Putamen (tissue), 1 donor: ENCODE measurements at regions not wholly inside any gene's neighbourhood (a gene's known extent, or its start where the extent isn't known, plus 50 kb on each side); places are given as distances from the start of the nearest gene placed in this dataset.
"Not testable (repeated sequence)": the region's sequence is repeated elsewhere in the genome, so short reads cannot be mapped to it uniquely, and the experiment has no call there.

ENCODE experiments used
- DNase-seq: peaks from one replicate; pipeline ENCODE4 v3.0.0-alpha.2; 2016; ENCODE audit warnings: low spot score

DNA sequence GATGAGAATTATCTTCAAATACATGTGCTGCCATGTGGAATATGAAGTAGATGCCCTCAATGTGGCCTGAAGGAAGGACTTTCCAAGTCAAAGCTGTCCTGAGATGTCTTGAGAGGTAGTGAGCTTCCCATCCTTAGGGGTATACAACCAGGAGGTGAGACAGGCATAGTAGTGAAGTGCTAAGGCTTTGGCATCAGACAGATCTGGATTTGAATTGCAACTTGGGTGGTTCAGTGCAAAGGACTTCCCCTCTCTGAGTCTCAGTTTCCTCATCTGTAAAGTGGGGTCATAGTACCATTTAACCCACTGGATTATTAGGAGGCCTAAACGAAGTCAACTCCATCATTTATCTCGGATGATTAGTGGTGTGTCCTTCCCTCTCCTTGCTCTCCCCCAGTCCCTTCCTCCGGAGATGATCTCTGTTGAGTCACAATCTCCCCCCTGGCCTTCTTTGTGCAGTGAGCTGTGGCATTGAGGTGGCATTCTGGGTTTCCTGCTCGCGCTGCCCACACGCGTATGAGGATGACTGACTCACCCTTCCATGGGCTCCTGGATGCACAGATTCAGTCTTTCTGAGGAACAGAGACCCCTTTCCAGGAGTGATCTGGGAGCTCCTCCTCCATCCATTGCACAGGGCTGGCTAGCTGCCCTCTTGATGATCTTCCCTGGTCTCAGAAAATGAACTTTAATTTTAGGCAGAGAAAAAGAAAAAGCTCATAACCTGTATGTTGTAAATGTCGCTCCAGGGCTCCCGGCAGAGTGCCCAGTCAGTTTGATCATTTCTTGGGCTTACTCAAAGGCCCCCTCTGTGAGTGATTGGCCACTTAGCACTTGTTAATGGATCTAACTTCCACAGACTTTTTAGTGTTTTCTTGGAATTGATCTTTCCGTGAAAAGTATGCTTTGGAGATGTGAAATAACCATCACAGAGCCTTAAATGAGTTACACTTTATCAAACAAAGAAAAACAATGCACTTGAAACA is 354.6 kb downstream of the PTPRU start:
- DNase-seq: no peak

DNA sequence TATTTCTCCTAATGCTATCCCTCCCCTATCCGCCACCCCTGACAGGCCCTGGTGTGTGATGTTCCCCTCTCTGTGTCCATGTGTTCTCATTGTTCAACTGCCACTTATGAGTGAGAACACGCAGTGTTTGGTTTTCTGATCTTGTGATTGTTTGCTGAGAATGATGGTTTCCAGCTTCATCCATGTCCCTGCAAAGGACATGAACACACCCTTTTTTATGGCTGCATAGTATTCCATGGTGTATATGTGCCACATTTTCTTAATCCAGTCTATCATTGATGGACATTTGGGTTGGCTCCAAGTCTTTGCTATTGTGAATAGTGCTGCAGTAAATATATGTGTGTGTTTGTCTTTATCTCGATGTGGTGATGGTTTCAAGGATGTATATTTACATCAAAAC is 353.4 kb downstream of the PTPRU start:
- not testable (repeated sequence) for DNase-seq

DNA sequence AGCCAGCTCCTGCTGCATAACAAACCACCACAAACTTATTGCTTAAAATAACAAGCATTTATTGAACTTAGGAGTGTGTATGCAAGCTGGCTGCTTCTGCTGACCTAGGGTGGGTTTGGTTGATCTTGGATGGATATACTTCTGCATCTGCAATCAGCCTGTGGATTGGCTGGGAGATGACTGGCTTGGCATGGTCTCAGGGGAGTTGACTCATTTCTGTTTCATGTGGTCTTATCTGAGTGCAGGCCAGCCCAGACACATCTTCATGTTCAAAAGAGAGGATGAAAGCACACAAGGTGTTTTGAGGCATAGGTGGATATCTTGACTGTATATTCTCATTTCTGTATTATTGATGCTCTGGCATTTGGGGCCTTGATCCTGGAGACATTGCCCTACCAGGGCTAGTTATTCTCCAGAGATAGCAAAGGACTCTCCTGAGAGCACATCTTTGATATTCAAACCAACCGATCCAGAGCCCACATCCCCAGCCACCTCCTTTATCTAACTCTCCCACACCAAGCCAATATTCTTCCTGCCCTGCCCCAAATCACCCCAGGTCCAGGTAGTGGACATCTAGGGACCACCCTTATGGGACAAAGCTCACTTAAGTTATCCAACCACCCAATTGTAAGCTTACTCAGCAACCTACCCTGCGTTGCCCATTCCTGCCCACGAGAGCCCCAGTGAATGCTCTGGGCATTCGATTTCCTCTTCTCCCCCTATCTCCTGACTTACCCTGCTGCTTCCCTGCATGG is 350.8 kb downstream of the PTPRU start:
- DNase-seq: no peak

DNA sequence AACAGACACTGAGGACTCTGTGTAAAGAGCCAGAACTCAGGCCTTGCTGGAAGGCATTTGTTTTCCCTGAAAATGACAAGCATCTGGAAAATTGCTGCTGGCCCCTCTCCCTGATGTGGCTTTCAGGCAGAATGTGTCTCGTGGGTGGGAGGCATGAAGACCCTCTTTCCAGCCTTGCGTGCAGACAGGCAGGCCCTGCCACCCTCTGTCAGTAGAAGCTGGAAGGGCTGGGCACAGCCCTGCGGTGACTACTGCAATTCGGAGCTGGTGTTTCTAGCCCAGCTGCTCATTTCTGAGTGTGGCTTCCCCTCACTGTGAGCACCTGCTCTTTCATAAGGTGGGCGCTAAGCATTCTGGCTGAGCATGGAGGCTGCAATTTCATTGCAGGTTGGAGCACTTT is 349.9 kb downstream of the PTPRU start:
- no peak for DNase-seq

DNA sequence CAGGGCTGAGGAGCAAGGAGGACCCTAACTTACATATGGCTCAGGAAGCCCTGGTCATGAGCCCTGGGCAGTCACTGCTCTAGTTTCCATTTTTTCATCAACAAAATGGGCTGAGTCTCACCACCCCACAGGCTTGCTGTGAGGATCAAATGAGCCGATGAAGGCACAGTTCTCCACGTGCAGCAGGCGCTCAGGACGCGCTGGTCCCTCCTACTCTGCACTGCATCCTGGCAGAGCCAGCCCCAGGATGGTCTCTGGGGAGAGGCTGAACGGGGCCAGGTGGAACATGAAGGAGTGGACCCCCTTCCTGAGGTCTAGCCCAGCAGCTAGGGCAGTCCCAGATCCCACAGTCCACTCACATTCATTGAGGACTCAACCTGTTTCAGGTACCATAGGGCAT is 349.3 kb downstream of the PTPRU start:
- DNase-seq: no peak

DNA sequence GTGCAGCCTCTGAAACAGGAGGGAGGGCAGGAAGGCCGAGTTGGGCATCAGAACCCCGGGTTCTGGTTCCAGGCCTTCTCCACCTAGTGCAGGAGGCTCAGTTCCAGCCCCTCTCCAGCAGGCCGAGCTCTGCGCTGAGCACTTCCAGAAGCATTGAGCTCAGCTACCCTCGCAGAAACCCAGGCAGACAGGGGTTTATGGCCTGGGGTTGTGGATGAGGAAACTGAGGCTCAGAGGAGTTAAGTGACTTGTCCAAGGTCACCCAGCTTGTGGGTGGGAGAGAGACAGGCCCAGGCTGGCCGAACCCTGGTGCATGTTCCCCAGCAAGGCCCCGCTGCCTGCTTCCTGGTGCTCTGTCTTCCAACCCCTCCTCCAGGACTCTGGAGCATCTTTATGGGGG is 348.9 kb downstream of the PTPRU start:
- no peak for DNase-seq

DNA sequence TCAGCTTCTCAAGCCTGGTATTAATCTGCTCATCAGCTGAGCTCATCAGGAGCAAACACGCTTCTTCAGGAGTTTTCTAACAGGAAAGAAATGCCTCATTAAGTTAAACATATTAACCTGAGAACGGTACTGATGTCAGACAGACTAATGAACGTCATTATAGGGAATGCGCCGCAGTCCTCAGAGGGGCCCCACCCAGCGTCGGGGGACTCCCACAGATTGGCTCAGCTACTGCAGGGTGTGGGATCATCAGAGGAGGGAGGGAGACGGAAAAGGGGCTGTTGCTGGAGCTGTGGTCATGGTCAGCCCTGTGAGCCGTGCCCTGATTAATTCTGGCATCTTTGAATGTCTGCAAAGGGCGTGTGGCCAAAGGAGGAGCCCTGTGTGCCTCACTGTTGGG is 348.5 kb downstream of the PTPRU start:
- no peak for DNase-seq

DNA sequence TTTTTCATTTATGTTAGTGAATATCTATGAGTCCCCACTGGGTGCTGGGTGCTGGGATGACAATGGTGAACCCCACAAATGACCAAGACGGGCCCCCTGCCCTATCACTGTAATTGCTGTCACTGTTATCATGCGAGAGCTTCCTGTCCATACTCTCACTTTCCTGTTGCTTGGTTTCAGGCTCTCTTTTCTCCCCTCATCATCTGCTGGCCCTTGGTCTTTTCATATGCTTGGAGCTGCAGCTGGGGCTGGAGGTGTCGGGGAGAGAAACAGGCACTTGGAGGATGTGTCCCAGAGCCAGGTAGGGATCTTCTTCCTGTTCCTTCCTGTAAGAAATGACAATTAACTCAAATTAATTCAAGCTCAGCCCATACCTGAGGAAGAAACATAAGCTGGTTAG is 348.0 kb downstream of the PTPRU start:
- no peak for DNase-seq

DNA sequence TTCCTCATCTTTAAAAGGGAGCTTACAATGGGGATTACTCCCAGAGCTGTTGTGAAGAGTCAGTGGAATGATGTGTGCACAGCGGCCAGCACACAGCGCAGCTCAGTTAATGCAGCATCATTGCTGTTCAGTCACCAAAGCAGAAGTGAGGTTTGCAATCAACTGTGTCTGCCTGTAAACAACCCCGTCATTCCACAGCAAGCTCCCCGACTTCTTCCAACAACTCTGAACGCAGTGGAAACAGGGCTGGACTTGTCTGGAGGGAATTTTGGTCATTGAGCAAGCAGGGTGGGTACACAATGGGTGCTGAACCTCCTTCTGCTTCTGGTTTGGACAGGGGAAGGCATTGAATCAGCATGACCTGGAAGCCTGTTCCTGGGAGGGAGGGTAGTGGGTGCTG is 347.4 kb downstream of the PTPRU start:
- no peak for DNase-seq

DNA sequence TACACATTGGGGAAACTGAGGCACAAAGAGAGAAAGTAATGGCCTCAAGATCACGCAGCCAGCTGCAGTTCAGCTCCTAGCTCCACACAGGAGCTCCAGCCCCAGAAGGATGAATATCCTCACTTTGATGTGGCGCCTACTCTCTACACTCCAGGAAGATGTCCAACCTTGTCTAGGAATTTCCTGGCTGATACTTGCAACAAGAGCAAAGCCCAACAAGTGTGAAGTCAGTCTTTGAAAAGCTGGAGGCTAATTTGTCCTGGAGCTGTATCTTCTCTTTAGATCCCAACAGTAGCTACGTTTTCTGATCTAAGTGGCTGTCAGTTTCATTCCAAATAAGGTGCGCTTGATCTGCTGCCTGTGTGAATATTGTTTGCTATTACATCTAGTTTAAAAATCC is 344.9 kb downstream of the PTPRU start:
- no peak for DNase-seq

DNA sequence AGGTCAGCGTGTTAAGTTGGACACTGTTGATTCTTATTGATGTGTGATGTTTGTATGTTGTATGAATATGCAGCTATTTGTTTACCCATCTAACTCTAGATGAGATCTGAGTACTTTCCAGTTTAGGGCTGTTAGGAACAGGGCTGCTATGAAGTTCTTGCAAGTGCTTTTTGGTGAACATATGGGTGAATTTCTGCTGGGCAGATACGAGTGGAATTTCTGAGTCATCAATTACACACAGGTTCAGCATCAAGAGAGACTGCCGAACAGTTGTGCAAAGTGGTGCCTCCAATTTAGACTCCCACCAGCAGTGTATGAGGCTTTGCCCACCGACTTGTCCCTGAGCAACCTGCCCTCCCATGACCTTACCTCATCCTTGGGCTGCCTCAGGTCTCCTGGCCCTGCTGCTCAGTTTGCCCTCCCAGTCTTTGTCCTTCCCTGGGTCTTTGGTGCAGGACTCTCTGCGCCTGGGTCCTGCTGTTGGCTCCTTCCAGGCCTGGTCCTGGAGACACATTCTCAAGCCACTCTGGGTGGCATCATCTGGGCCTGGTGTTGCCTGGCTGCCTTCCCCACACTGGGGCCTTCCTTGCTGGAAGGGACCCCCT is 343.6 kb downstream of the PTPRU start:
- no peak for DNase-seq

DNA sequence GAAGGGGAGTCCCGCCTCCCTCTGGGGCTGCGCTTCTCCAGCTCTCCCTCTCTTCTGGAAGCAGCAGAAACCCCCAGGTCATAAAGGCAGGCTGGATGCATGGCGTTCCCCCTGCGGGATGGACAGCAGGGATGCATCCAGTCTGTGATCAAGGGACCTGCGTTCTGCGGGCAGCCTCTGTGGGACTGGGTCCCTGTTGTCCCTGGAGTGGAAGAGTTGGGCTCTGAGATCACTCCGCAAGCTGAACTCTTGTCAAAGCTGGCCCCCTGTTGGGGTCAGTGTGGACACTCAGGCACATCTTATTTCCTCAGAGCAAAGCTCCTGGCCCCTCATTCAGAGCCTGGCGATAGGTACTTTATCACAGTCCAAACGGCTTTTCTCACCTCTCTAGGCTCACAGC is 341.2 kb downstream of the PTPRU start:
- no peak for DNase-seq

DNA sequence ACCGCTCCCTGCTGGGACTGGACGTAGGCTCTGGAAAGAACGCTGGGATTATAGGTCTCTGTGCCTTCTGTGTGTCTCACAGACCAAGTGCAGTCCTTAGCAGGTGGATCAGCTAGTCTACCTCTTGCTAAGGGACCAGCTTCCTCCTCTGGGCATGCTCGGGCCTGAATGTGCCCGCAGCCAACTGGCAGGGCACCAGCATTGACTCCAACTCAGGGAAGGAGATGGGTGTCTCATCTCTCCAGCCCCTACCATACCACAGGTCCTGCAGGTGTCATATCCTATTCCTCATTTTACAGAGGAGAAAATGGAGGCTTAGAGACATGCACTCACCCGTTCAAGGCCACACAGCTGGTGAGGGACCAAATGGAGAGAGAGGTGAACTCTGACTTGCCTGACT is 340.2 kb downstream of the PTPRU start:
- no peak for DNase-seq

DNA sequence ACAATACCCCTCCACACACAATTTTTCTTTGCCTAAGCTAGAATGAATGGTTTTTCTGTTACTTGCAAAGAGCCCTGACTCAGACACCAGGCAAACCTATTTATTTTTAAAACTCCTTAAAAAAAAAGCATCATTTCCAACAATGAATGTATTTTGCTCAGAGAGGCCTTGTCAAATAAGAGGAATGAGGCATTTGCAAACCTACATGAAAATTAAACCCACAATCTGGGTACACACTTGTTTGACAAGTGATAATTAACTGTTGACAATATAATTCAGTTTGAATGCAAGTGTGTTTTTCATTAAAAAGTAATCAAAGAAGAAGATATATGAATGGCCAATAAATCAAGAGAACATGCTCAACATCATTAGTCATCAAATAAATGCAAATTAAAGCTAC is 339.5 kb downstream of the PTPRU start:
- DNase-seq: no peak

DNA sequence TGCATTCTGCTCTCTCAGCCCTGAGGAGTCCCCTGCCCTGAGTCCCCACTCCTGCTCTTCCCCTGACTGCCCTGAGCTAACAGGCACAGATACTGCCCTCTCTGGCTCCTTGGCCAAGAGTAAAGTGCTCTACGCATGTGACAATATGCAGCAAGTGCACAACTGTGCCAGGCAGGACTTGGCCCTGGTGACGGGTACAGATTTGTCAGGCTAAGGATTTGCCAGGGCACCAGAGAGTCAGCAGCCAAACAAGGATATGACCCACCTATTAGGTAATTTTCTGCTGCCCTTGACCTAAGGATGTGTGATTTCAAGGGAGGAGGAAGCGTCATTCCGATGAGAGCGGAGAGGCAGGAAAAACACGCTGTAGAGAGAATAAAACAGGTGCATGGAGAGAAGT is 339.0 kb downstream of the PTPRU start:
- no peak for DNase-seq

DNA sequence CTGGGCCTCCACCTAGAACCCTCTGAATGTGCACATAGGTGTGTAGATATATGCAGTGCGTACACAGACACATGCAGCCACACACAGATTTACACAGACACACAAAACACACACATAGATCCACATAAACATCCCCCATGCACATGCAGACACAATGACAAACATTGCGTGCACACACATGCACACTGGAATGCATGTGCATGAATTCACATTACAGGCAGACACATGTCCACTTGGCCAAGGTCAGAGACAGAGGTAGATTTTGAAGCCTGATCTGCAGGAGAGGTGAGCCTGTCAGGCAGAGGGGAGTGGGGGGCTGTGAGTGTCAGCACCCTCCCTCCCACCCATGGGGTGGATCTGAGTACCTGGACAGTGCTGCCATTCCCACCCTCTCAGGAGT is 338.5 kb downstream of the PTPRU start:
- no peak for DNase-seq

DNA sequence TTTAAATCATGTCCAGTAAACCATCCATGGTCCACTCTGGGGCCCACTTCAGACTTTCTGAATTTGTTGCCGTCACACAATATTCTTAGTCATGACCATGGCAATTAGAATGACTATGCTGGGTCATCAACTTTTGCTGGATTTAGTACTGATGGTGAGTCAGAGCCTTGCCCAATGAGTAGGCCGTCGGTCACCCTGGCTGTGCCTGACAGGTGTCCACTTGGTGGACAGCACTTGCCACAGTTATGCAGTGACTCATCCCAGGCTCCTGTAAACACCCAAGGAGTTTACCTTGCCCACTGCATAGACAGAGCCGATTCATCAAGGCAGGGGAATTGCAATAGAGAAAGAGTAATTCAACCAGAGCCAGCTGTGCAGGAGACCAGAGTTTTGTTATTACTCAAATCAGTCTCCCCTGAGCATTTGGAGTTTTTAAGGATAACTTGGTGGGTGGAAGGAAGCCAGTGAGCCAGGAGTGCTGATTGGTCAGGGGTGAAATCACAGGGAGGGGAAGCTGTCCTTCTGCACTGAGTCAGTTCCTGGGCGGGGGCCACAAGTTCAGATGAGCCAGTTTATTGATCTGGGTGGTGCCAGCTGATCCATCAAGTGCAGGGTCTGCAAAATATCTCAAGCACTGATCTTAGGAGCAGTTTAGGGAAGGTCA is 333.8 kb downstream of the PTPRU start:
- DNase-seq: no peak

DNA sequence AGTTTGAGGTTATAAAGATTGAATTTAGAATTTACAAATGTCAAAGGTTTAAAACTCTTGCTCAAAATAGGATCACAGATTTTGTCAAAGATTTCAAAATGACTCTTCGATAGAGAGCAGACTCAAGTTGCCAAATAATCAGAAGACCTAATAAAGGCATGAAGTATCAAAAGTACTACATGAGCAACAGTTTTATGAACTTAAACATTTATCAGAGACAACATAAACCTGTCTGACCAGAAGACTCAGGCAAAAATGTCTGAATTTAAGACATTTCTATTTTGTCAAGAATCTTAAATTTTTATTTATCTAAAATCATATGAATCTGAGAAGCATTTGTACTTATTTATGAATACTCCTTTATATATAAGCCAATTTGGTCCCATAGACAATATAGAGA is 330.9 kb downstream of the PTPRU start:
- DNase-seq: no peak

DNA sequence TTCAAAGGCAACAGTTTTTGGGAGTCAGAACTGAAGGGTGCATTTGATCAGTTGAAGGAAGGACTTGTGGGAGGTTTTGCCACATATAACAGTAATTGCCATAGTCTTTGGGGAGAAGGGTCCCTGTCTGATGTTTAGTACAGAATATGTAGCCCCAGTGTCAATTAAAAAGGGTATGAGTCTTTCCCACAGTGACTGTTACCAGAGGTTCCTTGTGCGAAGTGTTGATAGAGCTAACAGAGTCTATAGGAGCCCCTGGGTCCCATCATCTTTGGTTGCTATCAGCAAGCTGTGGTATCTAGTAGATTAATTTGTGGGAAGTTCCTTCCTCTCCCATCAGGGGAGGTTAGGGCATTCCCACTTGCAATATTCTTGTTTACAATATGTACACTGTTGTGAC is 329.2 kb downstream of the PTPRU start:
- DNase-seq: no peak

DNA sequence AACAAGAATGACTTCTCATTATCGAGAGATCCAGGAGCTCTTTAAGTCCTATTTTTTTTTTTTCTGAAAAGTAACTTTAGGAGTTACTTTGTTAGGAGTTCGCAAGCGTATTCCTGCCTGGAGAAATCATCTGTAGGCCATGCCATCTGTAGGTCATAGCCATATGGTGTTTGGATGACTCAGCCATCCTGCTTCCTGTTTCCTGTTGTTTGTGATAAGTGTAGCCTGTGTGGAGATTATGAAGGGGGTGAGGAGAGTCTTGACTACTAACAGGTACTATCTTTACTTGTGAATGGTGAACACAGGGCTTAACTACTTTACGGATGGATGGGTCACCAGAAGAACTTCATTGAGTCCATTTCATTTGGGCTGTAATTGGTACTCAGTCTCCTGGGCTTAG is 327.2 kb downstream of the PTPRU start:
- DNase-seq: no peak

DNA sequence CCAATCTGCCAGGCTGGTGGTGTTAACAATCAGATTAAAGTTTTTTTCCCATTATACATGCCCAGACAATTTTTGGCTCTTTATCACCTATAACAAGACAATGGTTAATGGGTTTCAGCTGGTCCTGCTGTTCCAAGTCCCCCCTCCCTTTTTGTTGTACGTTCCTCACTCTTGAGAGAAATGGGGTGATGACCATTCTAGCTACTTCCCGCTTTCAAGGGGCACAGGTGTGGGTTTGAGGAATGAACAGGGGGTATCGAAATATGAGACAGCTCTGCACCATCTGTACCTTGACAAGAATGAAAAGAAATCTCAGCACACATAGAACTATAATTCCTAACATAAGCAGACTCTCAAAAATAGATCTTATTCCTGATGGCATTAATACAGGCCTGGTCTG is 326.8 kb downstream of the PTPRU start:
- no peak for DNase-seq

DNA sequence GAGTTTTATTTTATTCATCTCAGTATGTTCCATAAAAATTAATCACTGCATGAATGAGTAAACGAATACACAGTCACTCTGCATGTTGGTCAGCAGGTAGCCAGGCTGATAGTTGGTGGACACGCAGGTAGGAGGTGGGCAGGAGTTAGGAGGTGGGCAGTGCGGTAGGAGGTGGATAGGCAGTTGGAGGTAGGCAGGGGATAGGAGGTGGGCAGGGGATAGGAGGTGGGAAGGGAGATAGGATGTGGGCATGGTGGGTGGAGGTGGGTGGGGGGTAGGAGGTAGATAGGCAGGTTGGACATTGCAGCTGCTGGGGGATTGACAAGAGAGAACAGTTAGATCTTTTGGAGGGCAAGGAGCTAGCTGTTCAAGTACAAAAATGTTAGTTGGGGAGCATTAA is 322.7 kb downstream of the PTPRU start:
- DNase-seq: no peak
